Activated CD4-positive, CD25-positive, alpha-beta regulatory T cell treated with anti-CD3 and anti-CD28 coated beads, Interleukin-2, amount 50 U/mL, for 24 hours (primary cell): ENCODE measurements at regions not wholly inside any gene's neighbourhood (a gene's known extent, or its start where the extent isn't known, plus 50 kb on each side); places are given as distances from the start of the nearest gene placed in this dataset.
"Not testable (repeated sequence)": the region's sequence is repeated elsewhere in the genome, so short reads cannot be mapped to it uniquely, and the experiment has no call there.

Experiments used
- ATAC-seq, 2 donors: fragments of 150-1000 bp; cut with Tn5 transposase; one replicate each; pipeline ENCODE4 v1.10.0; 2021; ENCODE audit warnings: mild to moderate bottlenecking in 1 of 2, moderate library complexity in 1 of 2

- ATAC-seq: no peak
These were observed 143.5 kb upstream of the TPM1 start for GRCh38 chr15:62899090-62899493.

- ATAC-seq: no peak
These were observed 142.3 kb upstream of the TPM1 start for GRCh38 chr15:62900071-62900802.

DNA sequence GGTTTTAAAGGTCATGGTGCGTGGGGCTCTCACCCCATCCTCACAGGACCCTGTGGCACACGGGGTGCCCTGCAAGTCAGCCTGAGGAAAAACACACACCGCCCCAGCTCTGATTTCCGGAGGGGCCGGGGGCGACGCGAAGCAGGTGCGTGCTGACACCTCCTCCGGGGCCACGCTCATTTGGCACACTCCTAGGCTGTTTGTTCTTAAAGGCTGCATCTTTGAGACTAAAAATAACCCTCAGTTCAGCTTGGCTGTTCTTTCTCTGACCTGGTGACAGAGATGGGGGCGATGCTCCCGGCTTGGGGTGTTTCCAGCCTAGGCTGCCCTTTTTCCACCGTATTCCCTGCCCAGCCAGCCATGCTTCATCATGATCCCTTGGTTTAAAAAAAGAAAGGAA, 141.5 kb upstream of the TPM1 start:
- ATAC-seq: no peak

- ATAC-seq: no peak
These were observed 140.5 kb upstream of the TPM1 start for GRCh38 chr15:62901909-62902546.

DNA sequence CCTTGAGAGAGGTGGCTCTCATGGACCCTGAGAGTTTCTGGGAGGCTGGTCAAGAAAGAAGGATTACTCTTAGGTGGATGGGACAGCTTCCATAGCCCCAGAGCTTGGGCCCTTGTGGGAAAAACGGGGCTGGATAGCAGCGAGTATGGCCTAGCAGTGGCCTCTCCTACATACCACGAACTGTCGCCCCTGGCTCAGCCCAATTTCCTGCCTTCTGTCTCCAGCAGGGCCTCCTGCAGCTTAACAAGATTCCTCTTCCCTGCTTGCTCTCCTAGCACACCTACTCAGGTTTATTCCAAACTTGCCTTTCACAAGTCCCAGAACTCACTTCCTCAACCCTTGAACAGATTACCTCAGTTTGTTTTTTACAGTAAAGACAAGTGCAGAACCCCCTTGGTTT, 139.7 kb upstream of the TPM1 start:
- no peak for ATAC-seq

DNA sequence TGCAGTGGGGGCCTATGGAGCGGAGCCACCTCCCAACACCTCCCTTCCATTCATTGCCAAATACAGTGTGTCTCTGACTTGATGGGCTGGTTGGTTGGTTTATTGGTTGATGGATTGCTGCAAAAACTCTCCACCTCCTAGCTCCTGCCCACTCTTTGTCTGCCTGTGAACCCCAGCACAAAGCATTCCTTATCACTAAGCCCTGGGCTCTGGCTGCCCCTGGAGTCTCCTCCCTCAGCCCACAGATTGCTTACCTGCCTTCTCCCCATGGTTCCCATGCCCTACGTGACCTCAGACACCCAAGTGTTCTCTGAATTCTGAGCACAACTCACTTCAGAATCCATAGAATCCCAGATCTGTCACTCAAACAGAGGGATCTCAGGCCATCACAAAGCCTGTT, 139.1 kb upstream of the TPM1 start:
- no peak for ATAC-seq

DNA sequence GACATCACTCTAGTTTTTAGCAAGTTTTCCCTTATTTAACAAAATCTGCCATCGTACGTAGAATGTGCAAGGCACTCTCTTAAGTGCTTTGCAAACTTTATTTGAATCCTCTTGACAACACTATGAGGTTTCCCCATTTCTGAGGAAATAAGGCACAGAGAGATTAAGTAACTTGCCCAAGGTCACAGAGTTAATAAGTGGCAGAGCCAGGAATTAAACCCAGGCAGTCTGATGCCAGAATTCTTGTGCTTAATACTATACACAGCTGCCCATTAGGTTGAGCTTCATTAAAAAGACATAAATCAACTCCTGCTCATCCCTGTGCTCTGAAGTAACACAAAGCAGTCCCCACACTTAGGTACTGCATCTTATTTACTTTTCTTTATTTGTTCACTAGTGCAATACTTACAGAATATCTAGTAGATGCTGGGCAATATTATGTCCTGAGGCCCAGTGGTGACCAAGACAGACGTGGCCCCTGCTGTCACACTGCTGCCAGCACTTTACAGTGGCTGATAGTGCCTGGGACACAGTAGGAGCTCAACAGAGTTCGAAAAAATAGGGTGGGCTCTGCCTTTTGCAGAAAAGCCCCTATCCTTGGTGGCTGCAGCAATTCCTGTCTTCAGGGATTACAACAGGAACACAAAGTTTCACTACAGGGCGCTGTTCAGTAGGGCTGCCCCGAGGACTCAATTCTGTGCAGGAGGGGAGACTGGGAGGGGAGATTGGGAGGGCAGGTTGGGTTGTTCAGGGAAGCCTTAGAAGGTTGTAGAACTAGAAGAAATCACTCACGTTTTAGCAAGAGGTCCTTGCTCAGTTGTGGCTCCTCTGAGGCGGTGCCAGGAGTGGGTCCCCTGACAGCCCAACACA, 138.3 kb upstream of the TPM1 start:
- no peak for ATAC-seq

DNA sequence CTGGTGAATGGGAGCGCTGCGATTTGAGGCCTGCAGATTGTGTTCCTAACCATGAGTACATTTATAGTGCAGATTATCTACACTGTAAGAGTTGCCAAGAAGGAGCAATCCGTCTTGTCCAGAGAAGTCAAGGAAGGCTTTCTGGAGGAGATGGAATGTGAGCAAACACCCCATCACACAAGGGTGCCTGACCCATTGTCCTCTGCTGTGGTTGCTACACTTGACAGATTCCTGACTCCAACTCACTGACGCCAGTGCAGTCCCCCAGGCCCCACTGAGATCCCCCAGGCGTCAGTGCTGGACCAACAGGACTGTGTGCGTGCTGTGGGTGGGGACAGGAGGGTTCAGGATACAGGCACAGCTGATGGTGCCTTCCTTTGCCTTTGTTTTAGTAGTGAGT, 135.9 kb upstream of the TPM1 start:
- no peak for ATAC-seq

DNA sequence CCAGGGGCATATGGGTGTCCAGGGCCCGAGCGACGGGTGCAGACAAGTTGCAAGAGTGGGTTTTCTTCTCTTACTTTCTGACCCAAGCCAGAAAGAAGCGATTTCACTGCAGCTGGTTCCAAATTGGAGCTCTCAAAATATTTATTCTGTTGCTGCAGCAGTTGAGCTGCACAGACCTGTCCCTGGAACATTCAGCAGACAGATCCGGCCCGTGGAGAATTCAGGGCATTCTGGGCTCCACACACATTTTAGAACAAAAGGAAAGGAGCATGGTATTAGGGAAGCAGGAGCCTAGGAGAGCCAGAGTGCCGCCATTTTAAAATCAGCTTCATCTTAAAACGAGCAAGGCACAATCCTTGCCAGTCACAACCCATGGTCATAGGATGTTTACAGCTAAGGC, 135.3 kb upstream of the TPM1 start:
- no peak for ATAC-seq

DNA sequence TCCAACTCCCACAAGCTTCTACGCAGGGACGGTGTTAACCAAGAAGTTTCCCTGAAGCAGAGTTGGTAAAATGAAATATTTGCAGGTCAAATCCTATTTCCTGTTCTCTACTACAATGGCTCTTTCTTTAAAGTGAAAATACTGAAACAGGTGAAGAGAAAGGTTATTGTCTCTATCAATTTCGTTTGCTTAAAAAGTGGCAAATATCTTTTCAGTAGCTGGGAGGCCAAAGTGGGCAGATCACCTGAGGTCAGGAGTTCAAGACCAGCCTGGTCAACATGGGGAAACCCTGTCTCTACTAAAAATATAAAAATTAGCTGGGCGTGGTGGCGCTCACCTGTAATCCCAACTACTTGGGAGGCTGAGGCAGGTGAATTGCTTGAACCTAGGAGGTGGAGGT, 134.2 kb upstream of the TPM1 start:
- not testable (repeated sequence) for ATAC-seq

DNA sequence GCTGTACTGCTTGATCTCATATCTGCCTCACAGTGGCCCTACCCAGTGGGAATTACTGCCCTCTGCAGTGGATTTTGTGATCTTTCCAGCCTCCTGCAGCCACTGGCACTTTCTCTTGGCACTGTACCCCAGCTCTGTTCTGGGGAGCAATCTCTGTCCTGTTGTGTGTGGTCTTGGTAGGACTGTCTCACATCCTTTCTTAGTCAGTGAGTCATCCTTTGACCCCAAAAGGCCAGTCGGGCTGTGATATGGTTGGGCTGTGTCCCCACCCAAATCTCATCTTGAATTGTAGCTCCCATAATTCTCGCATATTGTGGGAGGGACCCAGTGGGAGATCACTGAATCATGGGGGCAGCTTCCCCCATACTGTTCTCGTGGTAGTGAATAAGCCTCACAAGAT, 133.3 kb upstream of the TPM1 start:
- no peak for ATAC-seq

GRCh38 chr15:62912282-62912681, 130.3 kb upstream of the TPM1 start:
- ATAC-seq: no peak

DNA sequence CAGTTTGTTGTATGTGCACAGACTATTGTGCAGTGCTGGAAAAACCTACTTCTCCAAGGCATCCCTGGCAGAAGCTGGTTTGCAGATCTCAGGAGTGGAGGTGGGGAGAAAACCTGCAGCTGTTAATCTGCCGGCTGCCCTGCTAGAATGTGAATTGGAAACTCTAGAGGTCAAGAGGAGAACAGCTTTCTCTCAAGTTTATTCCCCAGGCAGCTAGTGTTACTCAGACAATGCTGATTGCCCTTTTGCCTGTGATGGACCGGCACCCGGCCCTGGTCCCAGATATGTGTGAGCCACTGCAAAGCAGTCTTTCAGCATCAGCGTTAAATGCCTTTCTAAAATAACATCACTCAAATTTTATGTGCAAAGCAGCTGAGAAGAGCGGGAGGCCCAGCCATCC, 129.7 kb upstream of the TPM1 start:
- no peak for ATAC-seq

GRCh38 chr15:62913246-62913645, 129.3 kb upstream of the TPM1 start:
- no peak for ATAC-seq

DNA sequence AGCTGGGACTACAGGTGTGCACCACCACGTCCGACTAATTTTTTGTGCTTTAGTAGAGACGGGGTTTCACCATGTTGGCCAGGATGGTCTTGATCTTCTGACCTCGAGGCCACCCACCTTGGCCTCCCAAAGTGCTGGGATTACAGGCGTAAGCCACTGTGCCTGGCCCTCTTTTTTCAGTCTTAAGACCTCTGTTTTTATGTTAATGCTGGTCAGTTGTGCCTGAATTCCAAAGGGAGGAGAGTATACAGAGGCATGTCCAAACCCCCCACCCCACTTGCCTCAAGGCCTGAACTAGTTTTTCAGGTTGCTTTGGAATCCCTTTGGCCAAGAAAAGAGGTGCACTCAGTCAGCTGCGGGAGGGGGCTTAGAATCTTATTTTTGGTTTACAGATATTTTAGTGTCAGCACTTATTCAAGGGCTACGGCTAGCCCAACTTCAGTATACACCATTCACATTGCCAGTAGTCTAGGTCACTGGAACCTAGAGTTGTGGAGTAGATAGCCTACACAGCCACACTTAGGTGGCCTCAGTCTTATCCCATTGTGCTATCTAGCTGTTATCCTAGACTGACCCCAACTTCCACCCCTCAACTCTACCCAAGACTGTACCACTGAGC, 128.0 kb upstream of the TPM1 start:
- no peak for ATAC-seq

DNA sequence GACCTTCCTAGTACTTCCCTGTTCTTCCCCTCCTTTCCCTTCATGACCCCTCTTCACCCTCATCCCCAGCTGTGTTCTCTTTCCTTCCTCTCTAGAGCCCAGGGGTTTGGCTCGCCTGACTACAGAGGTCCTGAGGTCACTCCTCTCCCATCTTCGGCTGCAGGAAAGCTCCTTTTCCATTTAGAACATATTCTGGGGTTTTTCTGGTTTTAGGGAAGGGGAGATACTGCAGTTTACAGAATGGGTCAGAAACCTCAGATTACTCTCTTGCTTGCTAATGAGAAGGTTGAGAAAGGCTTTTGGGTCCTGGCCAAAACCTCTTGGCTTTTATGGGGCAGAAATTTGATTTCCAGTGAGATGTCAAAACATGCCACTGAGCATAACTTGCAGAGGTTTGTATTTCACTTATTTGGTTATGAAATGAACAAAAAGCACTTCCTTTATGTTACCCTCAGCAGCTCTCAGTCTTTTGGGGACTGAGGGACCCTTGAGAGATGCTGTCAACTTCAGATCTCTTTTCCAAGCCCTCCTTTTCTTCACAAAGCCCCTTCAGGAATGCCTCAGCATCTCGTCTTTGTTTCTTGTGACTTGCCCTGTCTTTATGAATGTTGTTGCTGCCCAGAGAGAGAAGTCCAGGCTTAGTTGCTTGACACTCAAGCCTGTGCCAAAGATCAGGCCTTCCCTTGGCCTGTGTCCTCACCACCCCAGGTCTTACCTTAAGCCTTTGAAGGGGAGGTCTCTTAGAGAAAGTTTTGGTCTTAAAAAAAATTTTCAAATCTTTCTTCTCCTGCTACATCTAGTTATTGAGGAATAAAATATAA, 121.7 kb upstream of the TPM1 start:
- ATAC-seq: no peak

DNA sequence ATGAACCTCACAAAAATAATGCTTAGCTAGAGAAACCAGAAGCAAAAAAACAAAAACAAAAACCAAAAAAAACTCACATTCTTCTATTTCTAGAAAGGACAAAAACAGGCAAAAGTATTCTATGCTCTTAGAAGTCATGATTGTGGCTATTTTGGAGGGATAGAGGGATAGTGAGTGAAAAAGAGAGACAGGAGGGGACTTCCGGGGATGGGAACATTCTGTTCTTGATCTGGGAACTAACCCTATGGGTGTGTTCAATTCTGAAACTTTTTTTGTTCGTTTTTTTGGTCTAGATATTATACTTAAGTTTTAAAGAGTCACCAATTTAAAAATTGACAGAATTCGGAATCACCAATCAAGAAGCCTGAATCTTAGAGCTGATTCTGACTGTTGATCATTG, 120.0 kb upstream of the TPM1 start:
- ATAC-seq: no peak

DNA sequence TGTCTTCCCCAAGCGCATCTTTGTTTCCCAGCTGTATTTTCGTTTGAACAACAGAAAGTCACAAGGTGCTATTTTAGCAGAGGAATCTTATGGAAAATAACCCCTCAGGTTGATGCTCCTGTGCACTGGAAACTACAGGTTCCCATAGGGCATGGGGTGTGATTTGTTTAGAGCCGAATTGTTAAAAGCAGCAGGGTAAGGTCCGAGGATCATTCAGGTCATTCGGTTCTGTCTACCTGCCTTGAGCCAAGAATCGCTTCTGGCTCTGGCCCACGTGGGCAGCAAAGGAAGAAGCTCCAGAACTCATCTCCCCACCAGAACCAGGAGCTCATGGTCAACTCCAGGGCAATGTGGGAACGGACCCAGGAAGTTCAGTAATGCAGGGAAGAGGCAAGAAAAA, 116.7 kb upstream of the TPM1 start:
- ATAC-seq: no peak

DNA sequence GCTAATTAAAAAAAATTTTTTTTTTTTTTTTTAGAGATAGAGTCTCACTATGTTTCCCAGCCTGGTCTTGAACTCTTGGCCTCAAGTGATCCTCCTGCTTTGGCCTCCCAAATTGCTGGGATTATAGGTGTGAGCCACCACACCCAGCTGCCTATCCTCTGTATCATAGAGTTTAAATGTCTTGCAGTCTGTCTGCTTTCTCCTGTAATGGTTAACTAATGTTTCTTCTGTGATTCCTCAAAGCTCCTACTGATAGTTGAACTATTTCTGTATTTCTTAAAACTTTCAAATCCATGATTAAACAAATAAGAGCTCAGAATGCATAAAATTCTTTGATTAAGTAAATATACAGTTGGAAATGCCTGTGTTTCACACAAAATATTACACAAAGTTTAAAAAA, 115.4 kb upstream of the TPM1 start:
- no peak for ATAC-seq

- no peak for ATAC-seq
These were observed 114.7 kb upstream of the TPM1 start for GRCh38 chr15:62927836-62928235.

GRCh38 chr15:62928242-62928999, 114.1 kb upstream of the TPM1 start:
- ATAC-seq: no peak

GRCh38 chr15:62929000-62929357, 113.6 kb upstream of the TPM1 start:
- no peak for ATAC-seq
